ENCODE measurements at regions not wholly inside any gene's neighbourhood (a gene's known extent, or its start where the extent isn't known, plus 50 kb on each side); places are given as distances from the start of the nearest gene placed in this dataset.
"Not testable (repeated sequence)": the region's sequence is repeated elsewhere in the genome, so short reads cannot be mapped to it uniquely, and the experiment has no call there.

GRCh38 chr2:189236066-189236465 lies 56.5 kb upstream of the COL5A2 start:
- ChIA-PET POLR2A (no interaction called here), CTCF (no interaction called here)
- Histone ChIP-seq H3K27me3 (ENCODE audit: control insufficient read depth, insufficient read depth, low read length) (no peaks in the 10 kb centered on the region), H3K27ac (ENCODE audit: low read length) (no peak overlapping the region), H3K4me1 (ENCODE audit: control insufficient read depth, insufficient read depth, low read length) (no peaks in the 10 kb centered on the region), H3K36me3 (ENCODE audit: control insufficient read depth, insufficient read depth, low read length) (no peaks in the 10 kb centered on the region; the same call in 1 of the 2 replicates), H3K9me3 (ENCODE audit: control insufficient read depth, insufficient read depth, low read depth, low read length) (no peaks in the 10 kb centered on the region), H3K4me3 (ENCODE audit: low read depth in 2 of 2, low read length in 2 of 2) (no peak overlapping the region)
- no peak for DNase-seq (ENCODE audit: low read depth, low spot score)
- ATAC-seq = no peak
- BruUV-seq (replicated peaks) = no TSS peak
- TF ChIP-seq, protein P1, sequence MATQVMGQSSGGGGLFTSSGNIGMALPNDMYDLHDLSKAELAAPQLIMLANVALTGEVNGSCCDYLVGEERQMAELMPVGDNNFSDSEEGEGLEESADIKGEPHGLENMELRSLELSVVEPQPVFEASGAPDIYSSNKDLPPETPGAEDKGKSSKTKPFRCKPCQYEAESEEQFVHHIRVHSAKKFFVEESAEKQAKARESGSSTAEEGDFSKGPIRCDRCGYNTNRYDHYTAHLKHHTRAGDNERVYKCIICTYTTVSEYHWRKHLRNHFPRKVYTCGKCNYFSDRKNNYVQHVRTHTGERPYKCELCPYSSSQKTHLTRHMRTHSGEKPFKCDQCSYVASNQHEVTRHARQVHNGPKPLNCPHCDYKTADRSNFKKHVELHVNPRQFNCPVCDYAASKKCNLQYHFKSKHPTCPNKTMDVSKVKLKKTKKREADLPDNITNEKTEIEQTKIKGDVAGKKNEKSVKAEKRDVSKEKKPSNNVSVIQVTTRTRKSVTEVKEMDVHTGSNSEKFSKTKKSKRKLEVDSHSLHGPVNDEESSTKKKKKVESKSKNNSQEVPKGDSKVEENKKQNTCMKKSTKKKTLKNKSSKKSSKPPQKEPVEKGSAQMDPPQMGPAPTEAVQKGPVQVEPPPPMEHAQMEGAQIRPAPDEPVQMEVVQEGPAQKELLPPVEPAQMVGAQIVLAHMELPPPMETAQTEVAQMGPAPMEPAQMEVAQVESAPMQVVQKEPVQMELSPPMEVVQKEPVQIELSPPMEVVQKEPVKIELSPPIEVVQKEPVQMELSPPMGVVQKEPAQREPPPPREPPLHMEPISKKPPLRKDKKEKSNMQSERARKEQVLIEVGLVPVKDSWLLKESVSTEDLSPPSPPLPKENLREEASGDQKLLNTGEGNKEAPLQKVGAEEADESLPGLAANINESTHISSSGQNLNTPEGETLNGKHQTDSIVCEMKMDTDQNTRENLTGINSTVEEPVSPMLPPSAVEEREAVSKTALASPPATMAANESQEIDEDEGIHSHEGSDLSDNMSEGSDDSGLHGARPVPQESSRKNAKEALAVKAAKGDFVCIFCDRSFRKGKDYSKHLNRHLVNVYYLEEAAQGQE (IDR thresholded peaks at IDR 0.05; ENCODE audit: insufficient read depth in 1 of 2, low read depth in 2 of 2, low read length in 1 of 2) = no peak
- TF ChIP-seq POLR2AphosphoS5 (IDR thresholded peaks at IDR 0.05; ENCODE audit: low read depth, low read length) = no peak
- TF ChIP-seq TCF7L2 (IDR thresholded peaks at IDR 0.05; ENCODE audit: low read depth, low read length) = no peak
- TF ChIP-seq, protein P2, sequence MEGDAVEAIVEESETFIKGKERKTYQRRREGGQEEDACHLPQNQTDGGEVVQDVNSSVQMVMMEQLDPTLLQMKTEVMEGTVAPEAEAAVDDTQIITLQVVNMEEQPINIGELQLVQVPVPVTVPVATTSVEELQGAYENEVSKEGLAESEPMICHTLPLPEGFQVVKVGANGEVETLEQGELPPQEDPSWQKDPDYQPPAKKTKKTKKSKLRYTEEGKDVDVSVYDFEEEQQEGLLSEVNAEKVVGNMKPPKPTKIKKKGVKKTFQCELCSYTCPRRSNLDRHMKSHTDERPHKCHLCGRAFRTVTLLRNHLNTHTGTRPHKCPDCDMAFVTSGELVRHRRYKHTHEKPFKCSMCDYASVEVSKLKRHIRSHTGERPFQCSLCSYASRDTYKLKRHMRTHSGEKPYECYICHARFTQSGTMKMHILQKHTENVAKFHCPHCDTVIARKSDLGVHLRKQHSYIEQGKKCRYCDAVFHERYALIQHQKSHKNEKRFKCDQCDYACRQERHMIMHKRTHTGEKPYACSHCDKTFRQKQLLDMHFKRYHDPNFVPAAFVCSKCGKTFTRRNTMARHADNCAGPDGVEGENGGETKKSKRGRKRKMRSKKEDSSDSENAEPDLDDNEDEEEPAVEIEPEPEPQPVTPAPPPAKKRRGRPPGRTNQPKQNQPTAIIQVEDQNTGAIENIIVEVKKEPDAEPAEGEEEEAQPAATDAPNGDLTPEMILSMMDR (IDR thresholded peaks at IDR 0.05) = no peak
- TF ChIP-seq SIN3A (IDR thresholded peaks at IDR 0.05; ENCODE audit: borderline replicate concordance, insufficient read depth, low read depth, low read length) = no peak
- intact Hi-C loops (cut with micrococcal nuclease; ENCODE audit: unreplicated experiment) = no loop called here
- in situ Hi-C loops (cut with HindIII; ENCODE audit: low pct_unique_long_range_greater_than_20kb, low sequenced_read_pairs) = no loop called here

DNA sequence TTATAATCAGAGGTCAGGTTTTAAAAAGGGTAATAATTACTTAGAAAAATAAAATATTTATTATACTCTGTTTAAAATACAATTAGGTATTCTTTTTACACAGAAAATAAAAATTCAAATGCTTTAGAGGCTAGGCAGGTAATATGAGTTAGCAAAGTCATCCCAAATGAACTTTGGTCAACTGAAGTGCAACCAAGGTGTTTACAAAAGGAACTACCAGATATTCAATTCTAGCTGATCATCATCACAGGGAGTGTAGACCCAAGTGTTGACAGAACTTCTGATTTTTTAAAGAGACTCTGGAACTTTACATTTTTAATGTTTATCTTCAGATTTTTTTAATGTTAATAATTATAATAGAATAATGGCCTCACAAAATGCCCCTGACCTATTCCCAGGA lies 59.3 kb upstream of the COL5A2 start:
- Histone ChIP-seq H3K27ac (ENCODE audit: low read length) (no peak overlapping the region), H3K27me3 (ENCODE audit: control insufficient read depth, insufficient read depth, low read length) (no peaks in the 10 kb centered on the region), H3K36me3 (ENCODE audit: control insufficient read depth, insufficient read depth, low read length) (no peaks in the 10 kb centered on the region), H3K4me1 (ENCODE audit: control insufficient read depth, insufficient read depth, low read length) (no peaks in the 10 kb centered on the region), H3K4me3 (ENCODE audit: low read depth in 2 of 2, low read length in 2 of 2) (no peak overlapping the region), H3K9me3 (ENCODE audit: control insufficient read depth, insufficient read depth, low read depth, low read length) (no peaks in the 10 kb centered on the region)
- in situ Hi-C loops (cut with HindIII; ENCODE audit: low pct_unique_long_range_greater_than_20kb, low sequenced_read_pairs) (no loop called here), intact Hi-C loops (cut with micrococcal nuclease; ENCODE audit: unreplicated experiment) (no loop called here)
- ChIA-PET POLR2A (no interaction called here), CTCF (no interaction called here)
- ATAC-seq (no peak), DNase-seq (ENCODE audit: low read depth, low spot score) (no peak)
- BruUV-seq (replicated peaks) = no TSS peak
- TF ChIP-seq, protein P2 (IDR thresholded peaks at IDR 0.05) = no peak
- TF ChIP-seq, protein P1 (IDR thresholded peaks at IDR 0.05; ENCODE audit: insufficient read depth in 1 of 2, low read depth in 2 of 2, low read length in 1 of 2) = no peak
- TF ChIP-seq POLR2AphosphoS5 (IDR thresholded peaks at IDR 0.05; ENCODE audit: low read depth, low read length) = no peak
- no peak for TF ChIP-seq SIN3A (IDR thresholded peaks at IDR 0.05; ENCODE audit: borderline replicate concordance, insufficient read depth, low read depth, low read length)
- TF ChIP-seq TCF7L2 (IDR thresholded peaks at IDR 0.05; ENCODE audit: low read depth, low read length) = no peak

- H3K27ac ChIP-seq (ENCODE audit: low read length); CTCF ChIA-PET; H3K4me1 ChIP-seq (ENCODE audit: control insufficient read depth, insufficient read depth, low read length); DNase-seq (ENCODE audit: low read depth, low spot score); POLR2A ChIA-PET; H3K4me3 ChIP-seq (ENCODE audit: low read depth in 2 of 2, low read length in 2 of 2); H3K36me3 ChIP-seq (ENCODE audit: control insufficient read depth, insufficient read depth, low read length); BruUV-seq (replicated peaks); ATAC-seq; in situ Hi-C loops (cut with HindIII; ENCODE audit: low pct_unique_long_range_greater_than_20kb, low sequenced_read_pairs); H3K9me3 ChIP-seq (ENCODE audit: control insufficient read depth, insufficient read depth, low read depth, low read length); intact Hi-C loops (cut with micrococcal nuclease; ENCODE audit: unreplicated experiment); H3K27me3 ChIP-seq (ENCODE audit: control insufficient read depth, insufficient read depth, low read length): not testable (repeated sequence)
These were observed 64.3 kb upstream of the COL5A2 start for GRCh38 chr2:189243843-189244242.

Data from Panc1 (cell line).